ENCODE measurements at regions not wholly inside any gene's neighbourhood (a gene's known extent, or its start where the extent isn't known, plus 50 kb on each side); places are given as distances from the start of the nearest gene placed in this dataset.

GRCh38 chrX:39984191-39984956 is 113.4 kb downstream of the BCOR start:
- peak; percentile 20 to 44 (median 28) for DNase-seq (ENCODE audit: extremely low read depth in 1 of 4, low spot score in 3 of 4)
- H4K20me1 ChIP-seq (replicated peaks; ENCODE audit: control insufficient read depth, insufficient read depth, low read length) = no peaks in the 10 kb centered on the region
- H2AFZ ChIP-seq (ENCODE audit: low read depth, low read length) = no peak overlapping the region
- H3K79me2 ChIP-seq (ENCODE audit: control insufficient read depth, insufficient read depth, low read length) = no peaks in the 10 kb centered on the region
- H3K27ac ChIP-seq (ENCODE audit: extremely low read depth, low read depth, low read length) = no peak overlapping the region
- H3K9me3 ChIP-seq (replicated peaks; ENCODE audit: control insufficient read depth, insufficient read depth, low read depth, low read length) = no peaks in the 10 kb centered on the region
- in situ Hi-C loops (cut with MboI) (no loop called here), intact Hi-C loops (cut with micrococcal nuclease) (no loop called here)
- no peaks in the 10 kb centered on the region for H3K9me1 ChIP-seq (ENCODE audit: control insufficient read depth, insufficient read depth, low read length)
- CTCF ChIA-PET (ENCODE audit: low intra/inter-chr PET ratio) = no interaction called here
- TF ChIP-seq PRDM10 (IDR thresholded peaks at IDR 0.05; ENCODE audit: partially characterized antibody) (peak; percentile 81), ATF1 (CRISPR knock-in tag; IDR thresholded peaks at IDR 0.05) (no peak), ATF1 (tag; IDR thresholded peaks at IDR 0.05) (no peak), CTCF (IDR thresholded peaks at IDR 0.05 in 2 of 3, conservative IDR thresholded peaks at IDR 0.05 in 1 of 3; ENCODE audit: insufficient read depth in 2 of 3, low read depth in 1 of 3, low read length in 3 of 3) (peak in 2 of 3 experiments; percentile 4 to 18; a peak in 3 of 6 replicates), NFIC (IDR thresholded peaks at IDR 0.05) (peak; percentile 92), ZNF384 (IDR thresholded peaks at IDR 0.05; ENCODE audit: low read depth, low read length) (no peak), RAD21 (CRISPR knock-in tag; conservative IDR thresholded peaks at IDR 0.05 in 1 of 2, IDR thresholded peaks at IDR 0.05 in 1 of 2) (peak in 1 of 2 experiments; percentile 23; a peak in 1 of 4 replicates), EZH2 (IDR thresholded peaks at IDR 0.05; ENCODE audit: borderline replicate concordance, low read depth, low read length) (no peak), JUND (IDR thresholded peaks at IDR 0.05; ENCODE audit: borderline replicate concordance, low read depth, low read length) (no peak), JUND (tag; IDR thresholded peaks at IDR 0.05; ENCODE audit: borderline replicate concordance, low read depth, low read length) (peak; percentile 5; the same call in 1 of the 3 replicates)
- FAIRE-seq = no peak
- H3K9ac ChIP-seq (ENCODE audit: insufficient read depth in 1 of 2, low read depth in 2 of 2, low read length in 2 of 2) = peak overlapping the region in 1 of 2 experiments; percentile 16; a peak in 1 of 4 replicates
- no peaks in the 10 kb centered on the region; a peak in 1 of 5 replicates for H3K27me3 ChIP-seq (ENCODE audit: control insufficient read depth in 2 of 2, insufficient read depth in 2 of 2, low read length in 2 of 2)
- WGBS (ENCODE audit: insufficient coverage, low coverage, missing lambda C conversion rate) = 31% methylated on average over 7 of the region's 14 CpGs
- POLR2A ChIA-PET = interaction anchor here (0.8 kb wide), 1 partner anchor 684 kb away, joined by 3 read pairs; no protein-coding TSS in a partner anchor
- no peaks in the 10 kb centered on the region for H3K36me3 ChIP-seq (ENCODE audit: control insufficient read depth, insufficient read depth, low read length)
- H3K4me2 ChIP-seq (ENCODE audit: insufficient read depth, low read length) = no peak overlapping the region
- ATAC-seq = peak; percentile 82
- peaks cover 0 to 3% of the 10 kb centered on the region in 2 experiments; a peak in 1 of 5 replicates for H3K4me1 ChIP-seq (replicated peaks in 1 of 2; ENCODE audit: control insufficient read depth in 2 of 2, insufficient read depth in 2 of 2, low read length in 2 of 2)
- no peak overlapping the region for H3K4me3 ChIP-seq
- BruUV-seq (replicated peaks) = no TSS peak
